ENCODE measurements at regions not wholly inside any gene's neighbourhood (a gene's known extent, or its start where the extent isn't known, plus 50 kb on each side); places are given as distances from the start of the nearest gene placed in this dataset.
"Not testable (repeated sequence)": the region's sequence is repeated elsewhere in the genome, so short reads cannot be mapped to it uniquely, and the experiment has no call there.

DNA sequence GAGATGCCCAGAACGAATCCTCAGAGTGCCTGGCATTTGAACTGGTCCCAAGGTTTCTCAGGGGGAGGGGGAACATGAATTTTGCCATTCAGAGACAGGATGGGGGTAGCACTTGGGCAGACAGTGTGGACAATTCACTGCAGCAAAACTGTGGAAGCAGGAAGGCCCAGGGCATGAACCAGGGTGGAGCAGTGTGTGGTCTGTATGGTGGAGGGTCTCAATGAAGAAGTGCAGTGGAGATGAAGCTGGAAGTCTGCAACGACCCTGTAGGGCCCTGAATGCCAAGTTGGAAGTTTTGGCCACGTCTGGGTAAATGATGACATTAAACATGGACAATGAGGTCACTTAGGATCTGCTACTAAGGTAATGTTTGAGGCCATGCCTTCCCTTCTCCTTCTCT is 273.9 kb downstream of the CDK5RAP2 start:
- Histone ChIP-seq H3K27me3 (no peaks in the 10 kb centered on the region), H3K9me3 (no peaks in the 10 kb centered on the region), H3K4me1 (no peaks in the 10 kb centered on the region), H3K36me3 (no peaks in the 10 kb centered on the region), H3K4me3 (ENCODE audit: low read depth, low read length) (no peak overlapping the region)
- TF ChIP-seq CTCF (IDR thresholded peaks at IDR 0.05; ENCODE audit: low read depth, low read length): no peak
- no peak for DNase-seq

DNA sequence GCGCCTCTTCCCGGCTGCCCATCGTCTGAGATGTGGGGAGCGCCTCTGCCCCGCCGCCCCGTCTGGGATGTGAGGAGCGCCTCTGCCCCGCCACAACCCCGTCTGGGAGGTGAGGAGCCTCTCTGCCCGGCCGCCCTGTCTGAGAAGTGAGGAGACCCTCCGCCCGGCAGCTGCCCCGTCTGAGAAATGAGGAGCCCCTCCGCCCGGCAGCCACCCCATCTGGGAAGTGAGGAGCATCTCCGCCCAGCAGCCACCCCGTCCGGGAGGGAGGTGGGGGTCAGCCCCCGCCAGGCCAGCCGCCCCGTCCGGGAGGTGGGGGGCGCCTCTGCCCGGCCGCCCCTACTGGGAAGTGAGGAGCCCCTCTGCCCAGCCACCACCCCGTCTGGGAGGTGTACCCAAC is 275.1 kb downstream of the CDK5RAP2 start:
- not testable (repeated sequence) for H3K9me3 ChIP-seq

DNA sequence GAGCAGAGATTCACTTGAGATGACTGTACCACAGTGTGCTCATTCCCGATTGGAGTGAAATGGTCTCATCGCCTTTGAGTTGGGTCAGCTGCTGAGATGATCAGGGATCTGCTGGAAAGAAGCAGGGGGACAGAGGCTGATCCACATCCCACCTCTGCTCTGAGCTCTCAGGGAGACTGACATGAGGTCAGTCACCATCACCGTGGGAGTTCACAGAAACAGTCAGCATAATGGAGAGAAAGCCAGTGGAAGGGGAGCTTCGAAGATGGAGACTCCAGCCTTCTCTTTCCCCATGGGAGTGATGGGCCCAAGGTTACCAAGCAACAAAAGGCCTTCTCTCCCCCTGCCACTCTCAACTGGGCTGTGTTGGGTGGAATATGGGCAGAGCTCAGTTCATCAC is 276.4 kb downstream of the CDK5RAP2 start:
- DNase-seq: no peak
- no peaks in the 10 kb centered on the region for H3K36me3 ChIP-seq
- H3K4me3 ChIP-seq (ENCODE audit: low read depth, low read length): no peak overlapping the region
- H3K9me3 ChIP-seq: no peaks in the 10 kb centered on the region
- TF ChIP-seq CTCF (IDR thresholded peaks at IDR 0.05; ENCODE audit: low read depth, low read length): no peak
- H3K4me1 ChIP-seq: no peaks in the 10 kb centered on the region
- H3K27me3 ChIP-seq: peaks cover 4% of the 10 kb centered on the region; the same call in 1 of the 2 replicates

More for the DNA sequence above, 275.1 kb downstream of the CDK5RAP2 start:
- DNase-seq; H3K4me3 ChIP-seq (ENCODE audit: low read depth, low read length); H3K27me3 ChIP-seq; H3K36me3 ChIP-seq; H3K4me1 ChIP-seq: not testable (repeated sequence)

GRCh38 chr9:120299785-120300184 is 280.2 kb downstream of the CDK5RAP2 start:
- H3K9me3 ChIP-seq: no peaks in the 10 kb centered on the region
- H3K4me1 ChIP-seq: no peaks in the 10 kb centered on the region
- peak; percentile 14 for DNase-seq
- H3K4me3 ChIP-seq (ENCODE audit: low read depth, low read length): no peak overlapping the region
- H3K27me3 ChIP-seq: peaks cover 7% of the 10 kb centered on the region
- H3K36me3 ChIP-seq: no peaks in the 10 kb centered on the region
- peak; percentile 32 for TF ChIP-seq CTCF (IDR thresholded peaks at IDR 0.05; ENCODE audit: low read depth, low read length)

- H3K9me3 ChIP-seq: no peaks in the 10 kb centered on the region
- no peaks in the 10 kb centered on the region for H3K36me3 ChIP-seq
- H3K4me1 ChIP-seq: no peaks in the 10 kb centered on the region
- no peak for TF ChIP-seq CTCF (IDR thresholded peaks at IDR 0.05; ENCODE audit: low read depth, low read length)
- no peak for DNase-seq
- peaks cover 7% of the 10 kb centered on the region for H3K27me3 ChIP-seq
- H3K4me3 ChIP-seq (ENCODE audit: low read depth, low read length): no peak overlapping the region
Measured at GRCh38 chr9:120294003-120294402, 286.0 kb downstream of the CDK5RAP2 start.

- no peak for TF ChIP-seq CTCF (IDR thresholded peaks at IDR 0.05; ENCODE audit: low read depth, low read length)
- no peak for DNase-seq
- Histone ChIP-seq H3K4me3 (ENCODE audit: low read depth, low read length) (no peak overlapping the region), H3K9me3 (no peaks in the 10 kb centered on the region), H3K4me1 (no peaks in the 10 kb centered on the region), H3K27me3 (peaks cover 4% of the 10 kb centered on the region), H3K36me3 (no peaks in the 10 kb centered on the region)
Measured at GRCh38 chr9:120292606-120293005, 287.4 kb downstream of the CDK5RAP2 start.

GRCh38 chr9:120291050-120291449 is 288.9 kb downstream of the CDK5RAP2 start:
- H3K4me3 ChIP-seq (ENCODE audit: low read depth, low read length): no peak overlapping the region
- no peaks in the 10 kb centered on the region for H3K4me1 ChIP-seq
- H3K9me3 ChIP-seq: no peaks in the 10 kb centered on the region
- no peak for TF ChIP-seq CTCF (IDR thresholded peaks at IDR 0.05; ENCODE audit: low read depth, low read length)
- H3K36me3 ChIP-seq: no peaks in the 10 kb centered on the region
- no peaks in the 10 kb centered on the region; the same call in 1 of the 2 replicates for H3K27me3 ChIP-seq
- no peak for DNase-seq
